NK-92 treated with Interleukin-12 subunit alpha and Interleukin-12 subunit beta, amount 100 ng/mL, for 24 hours (cell line): ENCODE measurements at regions not wholly inside any gene's neighbourhood (a gene's known extent, or its start where the extent isn't known, plus 50 kb on each side); places are given as distances from the start of the nearest gene placed in this dataset.
A peak's percentile ranks its signal among the peaks of the same experiment; 100 is the strongest.
"Not testable (repeated sequence)": the region's sequence is repeated elsewhere in the genome, so short reads cannot be mapped to it uniquely, and the experiment has no call there.

Source experiments
- DNase-seq: peaks from one replicate; lab custom pipeline; 2025; lab: John Stamatoyannopoulos, UW

DNA sequence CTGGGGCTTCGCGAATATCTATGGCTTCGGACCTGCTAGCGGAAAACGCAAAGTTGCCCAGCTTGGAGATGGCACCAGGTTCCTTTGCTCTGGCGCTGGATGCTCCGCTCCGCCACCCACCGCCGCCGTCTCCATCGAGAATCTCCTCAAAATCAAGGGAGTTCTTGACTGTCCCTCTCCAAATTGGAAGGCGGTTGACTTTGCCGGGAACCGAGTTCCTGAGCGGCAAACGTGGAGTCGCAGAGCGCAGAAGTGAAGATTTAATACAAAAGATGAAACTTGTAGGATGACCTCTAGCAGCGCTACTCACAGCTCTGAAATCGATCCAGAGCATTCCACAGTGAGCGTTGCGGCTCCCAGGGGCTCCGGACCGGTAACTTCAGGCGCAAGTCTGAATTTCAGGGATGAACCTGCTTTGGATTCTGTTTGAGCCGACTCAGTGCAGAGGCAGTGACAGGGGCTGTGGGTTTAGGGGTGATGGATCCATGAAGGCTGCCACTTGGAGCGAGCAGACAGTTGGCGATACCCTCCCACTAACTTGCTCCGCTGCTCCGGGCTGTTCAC is 1641.5 kb upstream of the C9orf72 start:
- no peak for DNase-seq

DNA sequence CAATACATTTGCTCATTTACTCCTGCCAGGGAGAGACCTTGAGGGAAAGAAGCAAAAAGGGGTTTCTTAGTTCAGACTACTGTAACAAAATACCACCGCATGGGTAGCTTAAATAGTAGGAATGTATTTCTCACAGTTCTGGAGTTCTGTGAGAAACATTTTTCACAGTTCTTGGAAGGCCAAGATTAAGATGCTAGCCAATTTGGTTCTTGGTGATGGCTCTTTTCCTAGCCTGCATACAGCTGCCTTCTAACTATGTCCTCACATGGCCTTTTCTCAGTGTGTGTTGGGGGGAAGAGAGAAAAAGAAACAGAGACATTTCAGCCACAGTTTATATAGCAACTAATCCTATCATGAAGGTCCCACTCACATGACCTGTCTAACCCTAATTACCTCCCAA is 1644.7 kb upstream of the C9orf72 start:
- no peak for DNase-seq

DNA sequence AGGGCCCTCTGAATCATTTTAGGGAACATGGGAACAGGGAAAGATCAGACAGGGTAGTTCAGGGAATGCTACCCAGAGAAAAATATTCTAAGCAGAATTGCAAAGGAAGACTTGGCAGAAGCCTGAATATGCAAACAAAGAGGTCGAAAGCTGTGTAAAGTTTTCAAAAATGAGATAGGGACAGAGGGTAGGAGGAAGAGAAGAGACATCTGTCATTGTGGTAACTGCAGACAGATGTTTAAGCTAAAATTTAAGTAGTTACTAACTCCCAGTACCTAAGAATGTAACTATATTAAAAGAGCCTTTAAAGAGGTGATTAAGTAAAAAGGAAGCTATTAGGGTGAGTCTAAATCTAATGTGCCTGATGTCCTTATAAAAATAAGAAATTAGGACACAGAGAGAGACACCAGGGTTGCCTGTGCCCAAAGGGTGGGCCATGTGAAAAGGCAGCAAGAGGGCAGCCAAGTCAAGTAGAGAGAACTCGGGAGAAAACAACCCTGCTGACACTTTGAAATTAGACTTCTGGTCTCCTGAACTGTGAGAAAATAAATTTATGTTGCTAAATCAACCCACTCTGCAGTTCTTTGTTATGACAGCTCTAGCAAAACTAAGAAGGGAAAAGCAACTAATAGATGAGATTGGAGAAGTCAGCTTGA is 1647.4 kb upstream of the C9orf72 start:
- no peak for DNase-seq

DNA sequence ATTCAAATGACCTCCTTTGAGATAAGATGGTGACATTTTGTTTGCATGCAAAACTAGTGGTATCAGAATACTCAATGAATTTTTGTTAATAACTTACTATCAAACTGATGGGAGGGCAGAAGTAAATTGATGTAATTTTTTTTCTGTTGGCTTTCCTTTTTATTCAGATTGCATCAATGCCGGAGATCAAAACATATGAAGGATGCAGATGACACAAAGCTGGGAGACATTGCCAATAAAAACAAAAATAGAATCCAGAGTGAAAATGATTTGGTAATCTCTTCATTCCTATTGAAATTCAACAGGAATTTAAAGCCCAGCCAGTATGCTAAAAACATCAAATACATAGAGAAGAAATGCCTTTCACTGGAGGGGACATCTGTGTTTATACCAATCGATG is 1655.3 kb upstream of the C9orf72 start:
- DNase-seq, result no peak

DNA sequence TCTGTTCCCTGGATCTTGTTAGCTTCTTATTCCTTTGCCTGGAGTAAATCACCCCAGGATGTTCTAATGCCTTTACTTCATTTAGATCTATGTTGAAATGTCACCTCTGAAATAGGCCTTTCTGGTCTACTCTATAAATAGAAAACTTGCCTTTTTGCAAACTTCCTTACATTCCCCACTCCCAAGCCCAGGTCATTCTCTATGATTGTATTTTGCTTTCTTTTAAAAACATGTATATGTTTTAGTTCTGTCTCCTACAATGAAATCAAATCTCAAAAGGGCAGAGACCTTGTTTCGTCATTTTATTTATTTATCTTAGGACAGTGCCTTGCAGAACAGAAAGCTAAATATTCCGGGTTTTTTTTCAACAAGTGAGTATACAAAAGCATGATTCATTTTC is 1657.7 kb upstream of the C9orf72 start:
- no peak for DNase-seq

DNA sequence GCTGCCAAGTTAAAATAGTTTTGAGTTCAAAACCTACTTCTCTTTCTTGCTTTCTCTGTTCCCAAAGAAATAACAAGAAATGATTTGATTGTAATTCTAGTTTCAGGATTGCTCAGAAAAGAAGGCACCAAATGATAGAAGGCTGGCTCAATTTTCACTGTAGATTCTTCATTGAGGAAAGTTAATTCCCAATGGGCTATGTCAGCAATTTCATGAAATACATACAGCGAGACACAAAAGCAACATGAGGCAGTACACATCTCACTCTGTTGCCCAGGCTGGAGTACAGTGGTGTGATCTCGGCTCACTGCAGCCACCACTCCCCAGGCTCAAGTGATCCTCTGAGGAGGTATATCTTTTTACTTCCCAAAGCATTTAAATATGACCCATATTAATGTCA is 1659.9 kb upstream of the C9orf72 start:
- DNase-seq, result no peak

DNA sequence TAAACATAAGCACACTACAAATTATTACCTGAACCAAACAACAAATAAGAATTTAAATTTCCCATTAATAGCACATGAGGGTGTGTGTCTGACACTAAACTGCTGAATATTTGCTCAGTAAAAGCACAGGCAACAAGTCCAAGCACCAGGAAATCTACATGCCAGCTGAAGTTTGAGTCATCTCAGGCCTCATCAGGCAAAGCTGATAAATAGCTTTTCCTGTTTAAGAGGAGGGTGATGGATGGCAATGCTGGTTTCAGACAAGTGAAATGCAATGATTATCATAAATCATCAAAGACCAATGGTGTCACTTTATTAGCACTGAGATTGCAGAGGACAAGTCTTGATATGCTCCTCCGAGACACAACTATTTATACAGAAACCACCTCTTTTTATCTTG is 1668.0 kb upstream of the C9orf72 start:
- no peak for DNase-seq

DNA sequence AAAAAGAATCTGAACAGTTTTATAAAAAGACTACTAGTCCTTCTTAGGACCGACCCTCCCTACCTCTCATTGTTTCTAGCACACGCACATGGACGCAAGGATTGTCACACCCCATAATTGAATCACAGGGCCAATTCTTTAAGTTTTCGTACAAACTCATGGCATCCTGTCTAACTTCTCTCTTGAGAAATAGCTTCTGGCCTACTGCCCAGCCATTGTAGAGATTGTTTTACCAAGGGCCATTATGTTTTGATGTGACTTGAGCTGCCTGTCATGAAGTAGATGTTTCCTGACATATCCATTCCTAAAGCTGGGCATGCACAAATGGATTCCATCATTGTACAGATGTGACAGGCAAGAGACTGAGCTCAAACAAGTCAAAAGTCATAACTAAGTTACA is 1672.1 kb upstream of the C9orf72 start:
- DNase-seq, result no peak

DNA sequence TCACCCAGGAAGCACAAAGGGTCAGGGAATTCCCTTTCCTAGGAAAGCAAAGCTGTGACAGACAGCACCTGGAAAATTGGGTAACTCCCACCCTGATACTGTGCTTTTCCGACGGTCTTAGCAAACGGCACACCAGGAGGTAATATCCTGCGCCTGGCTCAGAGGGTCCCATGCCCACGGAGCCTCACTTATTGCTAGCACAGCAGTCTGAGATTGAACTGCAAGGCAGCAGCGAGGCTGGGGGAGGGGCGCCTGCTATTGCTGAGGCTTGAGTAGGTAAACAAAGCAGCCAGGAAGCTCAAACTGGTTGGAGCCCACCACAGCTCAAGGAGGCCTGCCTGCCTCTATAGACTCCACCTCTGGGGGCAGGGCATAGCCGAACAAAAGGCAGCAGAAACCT is 1697.1 kb upstream of the C9orf72 start:
- not testable (repeated sequence) for DNase-seq

DNA sequence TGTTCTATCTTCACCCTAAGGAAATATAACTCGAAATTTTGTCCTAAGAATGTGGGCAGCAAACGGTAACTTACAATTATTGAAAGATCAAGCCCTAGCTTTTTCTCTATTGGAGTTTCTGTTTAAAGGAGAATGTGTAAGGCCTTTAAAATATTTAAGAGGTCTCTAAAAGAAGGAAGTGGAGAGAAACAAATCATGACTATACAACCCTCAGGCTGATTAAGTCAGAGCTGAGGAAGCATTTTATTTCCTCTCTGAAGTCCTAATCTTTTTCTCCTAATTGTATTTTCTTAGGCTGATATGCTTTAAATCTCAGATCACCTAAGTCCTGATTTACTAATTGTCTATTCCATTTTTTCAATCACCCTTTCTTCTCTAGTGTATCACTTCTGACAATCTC is 1708.8 kb upstream of the C9orf72 start:
- DNase-seq, result no peak

DNA sequence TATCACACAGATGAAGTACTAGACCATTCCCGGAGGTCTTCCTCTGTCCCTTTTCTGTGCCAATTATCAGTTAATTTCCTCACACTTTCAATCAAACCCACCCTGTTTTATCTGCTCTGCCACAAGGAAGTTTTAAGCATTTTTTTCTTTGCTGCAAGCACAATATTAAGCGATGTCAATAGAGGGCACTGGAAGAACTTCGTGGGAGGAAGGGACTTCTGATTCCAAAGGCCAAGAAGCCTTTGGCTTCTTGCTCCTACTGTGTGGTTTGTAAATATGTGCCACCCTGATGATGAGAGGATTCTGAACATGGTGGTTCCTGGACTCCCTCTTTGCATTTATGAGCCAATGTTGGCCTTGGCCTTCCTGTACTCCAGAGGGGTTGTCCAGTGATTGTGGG is 1712.5 kb upstream of the C9orf72 start:
- DNase-seq, result no peak

DNA sequence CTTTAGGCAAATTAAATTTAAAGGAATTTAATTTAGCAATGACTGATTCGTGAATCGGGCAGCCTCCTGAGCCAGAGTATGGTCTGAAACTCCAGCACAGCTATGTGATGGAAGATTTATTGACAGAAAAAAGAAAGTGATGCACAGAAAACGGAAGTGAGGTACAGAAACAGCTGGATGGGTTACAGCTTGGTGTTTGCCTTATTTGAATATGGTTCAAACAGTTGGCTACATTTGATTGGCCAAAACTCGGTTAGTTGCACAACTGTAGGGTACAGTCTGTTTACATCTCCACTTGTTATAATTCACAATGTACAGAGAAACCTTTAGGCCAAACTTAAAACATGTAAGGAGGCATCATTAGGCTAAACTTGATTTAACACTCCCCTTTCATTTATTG is 1716.1 kb upstream of the C9orf72 start:
- DNase-seq, result no peak

DNA sequence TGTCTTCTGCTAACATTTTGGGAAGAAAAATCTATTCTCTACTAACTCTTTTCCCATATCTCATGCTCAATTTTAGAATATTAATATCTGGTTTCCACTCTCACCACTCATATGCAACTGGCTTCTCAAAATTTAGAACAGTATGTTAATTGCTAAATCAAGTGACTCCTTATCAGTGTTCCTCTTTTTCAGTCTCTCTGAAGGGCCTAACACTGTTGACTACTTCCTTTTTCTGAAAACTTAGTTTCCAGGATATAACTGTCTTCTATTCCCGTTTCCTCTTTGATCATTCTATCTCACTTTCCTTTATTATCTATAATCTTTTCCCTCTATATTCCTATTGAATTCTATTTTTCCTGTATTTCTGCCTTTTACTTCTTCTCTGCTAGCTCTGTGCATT is 1717.2 kb upstream of the C9orf72 start:
- DNase-seq, result no peak

DNA sequence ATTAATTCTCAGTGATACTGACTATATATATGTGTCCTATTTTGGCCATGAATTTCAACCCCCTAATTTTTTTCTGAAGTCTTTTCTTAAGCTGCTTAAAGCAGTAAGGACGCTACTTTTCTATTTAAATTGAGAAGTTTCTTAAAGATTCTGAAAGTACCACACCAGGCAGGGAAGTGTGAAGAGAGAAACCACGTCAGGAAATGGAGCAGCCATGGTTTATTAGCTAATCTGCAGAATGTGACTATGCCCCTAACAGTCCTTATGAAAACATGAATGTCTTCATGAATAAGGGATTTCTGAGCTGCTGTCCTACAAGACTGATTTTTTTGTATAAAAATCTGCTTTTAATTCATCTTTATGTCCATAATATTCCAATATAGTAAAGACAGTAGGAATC is 1724.3 kb upstream of the C9orf72 start:
- DNase-seq, result no peak

DNA sequence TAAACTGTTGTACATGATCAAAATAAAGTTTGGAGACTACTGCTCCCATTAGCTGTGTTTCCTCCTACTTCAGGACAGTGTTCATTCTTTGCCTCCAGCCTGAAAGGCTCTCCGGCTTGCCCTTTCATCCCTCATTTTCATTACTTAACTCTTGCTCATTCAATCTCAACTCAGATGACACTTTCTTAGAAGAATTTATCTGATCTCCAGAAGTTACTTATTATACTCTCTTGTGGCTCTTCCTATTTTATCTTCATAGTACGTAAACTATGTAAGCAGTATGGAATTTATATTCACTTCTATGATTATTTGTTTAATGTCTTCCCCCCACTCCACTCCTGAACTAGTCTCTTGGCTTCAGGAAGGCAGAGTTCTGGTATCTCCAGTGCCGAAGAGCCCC is 1737.9 kb upstream of the C9orf72 start:
- DNase-seq, result no peak

DNA sequence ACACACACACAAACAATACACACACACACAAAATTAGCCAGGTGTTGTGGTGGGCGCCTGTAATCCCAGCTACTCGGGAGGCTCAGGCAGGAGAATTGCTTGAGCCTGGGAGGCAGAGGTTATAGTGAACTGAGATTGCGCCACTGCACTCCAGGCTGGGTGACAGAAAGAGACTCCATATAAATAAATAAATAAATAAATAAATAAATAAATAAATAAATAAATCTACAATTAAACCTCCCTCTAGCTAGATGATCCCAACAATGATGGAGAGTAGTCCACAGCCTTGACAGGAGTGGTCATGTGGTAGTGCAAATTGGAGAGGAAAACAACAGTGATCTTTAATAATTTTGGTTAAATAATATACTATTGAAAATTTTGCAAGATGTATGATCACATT is 1739.0 kb upstream of the C9orf72 start:
- DNase-seq, result no peak

DNA sequence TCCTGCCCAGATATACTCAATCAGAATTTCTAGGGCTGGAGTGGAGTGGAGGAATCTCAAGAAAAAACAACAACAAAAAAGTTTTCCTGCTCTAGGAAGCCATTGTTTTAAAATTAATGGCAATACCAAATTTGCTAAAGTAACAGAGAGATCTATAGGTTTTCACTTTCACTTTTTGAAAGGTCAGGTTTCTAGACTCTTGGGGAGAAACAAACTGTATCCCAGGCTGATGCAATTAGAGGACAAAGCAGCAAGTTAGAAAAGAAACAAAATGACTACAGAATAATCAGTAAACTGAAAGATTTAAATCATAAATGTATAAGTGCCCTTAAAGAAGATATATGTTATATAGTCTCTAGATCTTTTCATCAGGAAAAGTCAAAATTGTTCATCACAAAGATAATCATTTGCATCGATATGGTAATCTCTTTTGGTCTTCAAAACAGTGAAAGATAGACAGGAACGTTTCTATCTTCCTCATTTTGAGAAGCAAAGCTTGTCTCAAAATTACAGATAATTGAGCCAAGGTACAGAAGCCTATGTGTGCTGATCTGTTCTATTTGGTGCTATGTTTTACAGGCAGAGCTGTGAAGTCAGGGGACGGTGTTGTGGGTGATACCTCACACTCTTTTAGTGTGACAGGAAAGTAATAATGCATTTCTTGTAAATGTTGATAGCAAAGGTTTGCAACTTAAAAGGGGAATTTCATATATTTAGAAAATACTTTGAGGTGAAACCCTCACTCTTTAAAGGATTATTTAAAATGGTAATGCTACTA is 1746.6 kb upstream of the C9orf72 start:
- DNase-seq, result peak; percentile 19

DNA sequence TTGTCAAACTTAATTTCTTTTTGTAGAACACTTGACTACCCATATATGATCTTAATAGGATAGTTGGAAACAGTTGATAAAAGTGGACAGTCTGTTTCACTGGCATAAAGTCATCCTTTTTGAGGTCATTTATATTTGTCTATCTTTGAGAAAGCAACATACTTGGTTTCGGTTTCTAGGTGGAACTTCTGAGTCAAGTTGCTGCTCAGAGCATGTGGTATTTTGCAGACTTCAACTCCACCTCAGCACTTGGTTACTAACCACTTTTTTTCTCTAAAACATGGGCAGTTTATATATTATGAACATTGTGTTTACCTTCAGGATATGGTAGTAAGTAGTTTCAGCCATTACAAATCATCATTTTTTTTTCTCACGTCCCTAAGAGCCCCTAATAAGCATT is 1749.0 kb upstream of the C9orf72 start:
- DNase-seq, result no peak

DNA sequence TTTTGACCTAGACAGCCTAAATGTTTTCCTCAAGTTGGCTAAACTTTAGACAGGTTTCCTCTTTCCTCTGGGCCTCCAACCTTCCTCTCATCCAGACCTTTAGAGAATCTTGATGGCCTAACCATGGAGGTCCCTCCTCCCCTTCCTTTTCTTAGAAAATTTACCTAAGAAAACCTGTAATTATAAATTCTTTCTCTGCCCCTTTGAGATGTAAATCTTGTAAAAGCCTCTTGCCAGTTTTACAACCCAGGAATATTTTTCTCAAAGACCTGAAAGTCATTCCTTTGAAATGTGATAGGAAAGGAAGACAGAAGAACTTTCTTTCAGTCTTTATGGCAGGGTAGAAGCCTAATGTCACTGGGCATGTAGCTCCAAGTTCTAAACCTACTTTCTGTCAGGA is 1752.6 kb upstream of the C9orf72 start:
- no peak for DNase-seq

DNA sequence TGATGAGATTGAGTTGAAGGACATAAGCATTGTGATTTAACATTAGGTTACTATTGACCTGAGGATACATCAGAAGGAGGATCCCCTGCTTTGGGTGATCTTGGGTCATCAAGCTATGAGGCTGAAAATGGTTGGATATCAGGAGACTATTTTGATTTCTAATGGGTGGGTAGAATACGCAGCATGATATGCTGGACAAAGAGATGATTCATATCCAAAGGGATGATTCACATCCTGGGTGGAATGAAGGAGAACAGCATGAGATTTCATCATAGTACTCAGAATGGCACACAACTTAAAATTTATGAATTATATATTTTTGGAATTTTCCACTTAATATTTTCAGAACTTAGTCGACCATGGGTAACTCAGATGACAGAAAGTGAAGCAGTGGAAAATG is 1759.5 kb upstream of the C9orf72 start:
- DNase-seq, result no peak

DNA sequence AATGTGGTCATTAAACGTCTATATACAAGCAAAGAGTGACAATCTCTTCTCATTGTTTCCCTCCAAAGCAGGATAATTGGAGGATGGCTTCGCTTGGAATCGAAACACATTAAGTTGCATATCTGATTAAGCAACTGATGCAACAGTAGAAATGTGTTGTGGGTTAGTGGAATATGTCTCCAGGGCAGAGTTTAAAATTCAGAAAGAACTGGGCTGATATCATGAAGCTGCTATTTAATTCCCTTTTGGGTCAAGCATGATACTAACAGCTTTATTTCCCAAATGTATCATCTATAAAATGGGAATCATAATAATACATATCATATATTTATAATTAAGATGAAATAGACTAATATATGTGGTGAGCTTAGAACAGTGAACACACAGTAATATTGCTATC is 1763.0 kb upstream of the C9orf72 start:
- DNase-seq, result no peak

DNA sequence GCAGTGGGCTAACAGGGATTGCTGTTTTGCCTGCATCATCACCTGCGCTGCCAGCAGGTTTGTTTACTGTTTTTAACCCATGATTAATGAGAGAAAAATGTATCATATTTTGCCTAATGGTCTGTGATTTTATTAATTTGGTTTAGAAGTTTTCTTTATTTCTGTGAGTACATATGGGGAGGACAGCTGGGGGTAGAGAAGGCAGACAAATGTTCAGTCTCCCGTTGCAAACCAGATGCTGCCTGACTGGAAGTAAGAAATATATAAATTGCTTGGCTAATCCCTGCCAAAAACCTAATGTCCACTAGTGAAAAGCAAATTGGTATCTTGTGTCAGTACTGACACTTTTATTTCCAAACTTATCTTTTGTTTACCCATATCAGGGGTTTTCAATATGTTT is 1766.1 kb upstream of the C9orf72 start:
- DNase-seq, result no peak

DNA sequence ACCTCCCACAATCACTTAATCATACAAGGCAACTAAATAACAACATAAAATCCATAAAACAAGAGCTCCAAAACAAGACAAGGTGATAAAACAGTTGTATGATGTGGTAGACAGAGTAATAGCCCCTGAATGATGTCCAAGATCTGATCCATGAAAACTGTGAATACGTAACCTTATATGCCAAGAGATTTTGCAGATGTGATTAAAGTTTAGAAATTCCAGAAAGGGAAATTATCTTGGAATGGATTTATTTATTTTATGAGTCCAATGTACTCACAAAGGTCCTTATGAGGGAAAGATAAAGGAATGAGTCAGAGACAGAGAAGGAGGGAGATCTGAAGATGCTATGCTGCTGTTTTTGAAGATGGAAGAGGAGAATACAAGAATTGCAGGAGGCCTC is 1775.7 kb upstream of the C9orf72 start:
- no peak for DNase-seq

DNA sequence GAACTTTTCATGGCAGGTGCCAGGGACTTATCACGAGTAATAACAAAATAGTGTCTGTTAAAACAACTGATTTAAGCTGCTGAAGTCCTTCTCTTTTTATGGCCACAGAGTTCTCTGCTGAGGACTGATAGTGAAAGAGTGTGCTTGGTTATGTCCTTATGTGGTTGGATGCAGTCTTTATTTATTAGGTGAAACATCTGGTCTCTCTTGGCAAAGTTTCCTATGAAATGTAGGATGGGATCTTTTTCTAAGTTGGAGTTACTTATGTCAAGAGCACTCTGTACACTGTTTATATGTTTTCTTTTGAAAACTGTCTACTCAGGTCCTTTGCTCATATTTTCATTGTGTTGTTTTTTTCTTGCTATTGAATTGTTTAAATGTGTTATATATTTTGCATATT is 1816.1 kb upstream of the C9orf72 start:
- no peak for DNase-seq
